ENCODE measurements at regions not wholly inside any gene's neighbourhood (a gene's known extent, or its start where the extent isn't known, plus 50 kb on each side); places are given as distances from the start of the nearest gene placed in this dataset.

DNA sequence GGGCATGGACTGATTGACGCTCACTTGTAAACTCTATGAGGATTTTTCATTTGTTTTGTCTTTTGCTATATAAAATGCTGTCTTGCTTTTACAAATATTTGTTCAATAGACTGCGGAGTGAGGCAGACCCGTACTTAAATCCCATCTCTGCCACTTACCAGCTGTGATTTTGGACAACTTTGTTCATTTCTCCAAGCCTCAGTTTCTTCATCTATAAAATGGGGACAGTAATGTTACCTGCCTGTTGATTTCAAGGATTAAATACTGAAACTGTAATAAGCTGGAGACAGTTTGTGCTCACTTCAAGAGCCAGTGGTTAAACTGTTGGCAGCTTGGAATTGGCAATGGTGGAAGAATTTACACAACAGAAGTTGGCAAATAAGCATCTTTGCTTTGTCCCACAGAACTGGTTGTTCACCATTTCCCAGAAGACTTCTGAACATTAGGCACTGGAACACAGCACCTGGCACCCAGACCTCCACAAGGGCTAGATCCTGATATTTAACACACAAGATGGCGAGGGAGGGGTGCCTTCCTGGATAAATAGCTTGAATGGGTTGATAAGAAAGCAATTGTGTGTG, 479.2 kb downstream of the QKI start:
- TF ChIP-seq POLR2A (IDR thresholded peaks at IDR 0.05) (no peak), POLR2AphosphoS5 (IDR thresholded peaks at IDR 0.05) (no peak)
- TF ChIP-seq, protein P1, sequence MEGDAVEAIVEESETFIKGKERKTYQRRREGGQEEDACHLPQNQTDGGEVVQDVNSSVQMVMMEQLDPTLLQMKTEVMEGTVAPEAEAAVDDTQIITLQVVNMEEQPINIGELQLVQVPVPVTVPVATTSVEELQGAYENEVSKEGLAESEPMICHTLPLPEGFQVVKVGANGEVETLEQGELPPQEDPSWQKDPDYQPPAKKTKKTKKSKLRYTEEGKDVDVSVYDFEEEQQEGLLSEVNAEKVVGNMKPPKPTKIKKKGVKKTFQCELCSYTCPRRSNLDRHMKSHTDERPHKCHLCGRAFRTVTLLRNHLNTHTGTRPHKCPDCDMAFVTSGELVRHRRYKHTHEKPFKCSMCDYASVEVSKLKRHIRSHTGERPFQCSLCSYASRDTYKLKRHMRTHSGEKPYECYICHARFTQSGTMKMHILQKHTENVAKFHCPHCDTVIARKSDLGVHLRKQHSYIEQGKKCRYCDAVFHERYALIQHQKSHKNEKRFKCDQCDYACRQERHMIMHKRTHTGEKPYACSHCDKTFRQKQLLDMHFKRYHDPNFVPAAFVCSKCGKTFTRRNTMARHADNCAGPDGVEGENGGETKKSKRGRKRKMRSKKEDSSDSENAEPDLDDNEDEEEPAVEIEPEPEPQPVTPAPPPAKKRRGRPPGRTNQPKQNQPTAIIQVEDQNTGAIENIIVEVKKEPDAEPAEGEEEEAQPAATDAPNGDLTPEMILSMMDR (IDR thresholded peaks at IDR 0.05), result no peak
